GM18870 (cell line): ENCODE measurements at regions not wholly inside any gene's neighbourhood (a gene's known extent, or its start where the extent isn't known, plus 50 kb on each side); places are given as distances from the start of the nearest gene placed in this dataset.
A peak's percentile ranks its signal among the peaks of the same experiment; 100 is the strongest.

Experiments used
- ATAC-seq: cut with Tn5 transposase; IDR thresholded peaks from one replicate; pipeline ENCODE4 v1.9.1; 2021; ENCODE audit warnings: moderate library complexity; ENCODE audit not compliant: unreplicated experiment

- ATAC-seq, result no peak
These were observed 51.9 kb upstream of the USP47 start for GRCh38 chr11:11789735-11790369.

GRCh38 chr11:11788063-11788710, 53.6 kb upstream of the USP47 start:
- no peak for ATAC-seq

GRCh38 chr11:11787305-11788062, 54.3 kb upstream of the USP47 start:
- ATAC-seq, result peak; percentile 53

- ATAC-seq, result no peak
These were observed 55.0 kb upstream of the USP47 start for GRCh38 chr11:11786771-11787170.

GRCh38 chr11:11786234-11786633, 55.5 kb upstream of the USP47 start:
- ATAC-seq, result no peak

GRCh38 chr11:11782532-11783110, 59.2 kb upstream of the USP47 start:
- no peak for ATAC-seq

- ATAC-seq, result no peak
These were observed 60.9 kb upstream of the USP47 start for GRCh38 chr11:11780858-11781257.

GRCh38 chr11:11779975-11780374, 61.8 kb upstream of the USP47 start:
- ATAC-seq, result no peak

- ATAC-seq, result no peak
These were observed 63.9 kb upstream of the USP47 start for GRCh38 chr11:11777897-11778296.

- ATAC-seq, result no peak
These were observed 65.1 kb upstream of the USP47 start for GRCh38 chr11:11776714-11777113.

- ATAC-seq, result no peak
These were observed 66.8 kb upstream of the USP47 start for GRCh38 chr11:11774928-11775327.

GRCh38 chr11:11772865-11773515, 68.8 kb upstream of the USP47 start:
- ATAC-seq, result no peak

GRCh38 chr11:11770921-11771486, 70.8 kb upstream of the USP47 start:
- ATAC-seq, result no peak

GRCh38 chr11:11770296-11770695, 71.5 kb upstream of the USP47 start:
- no peak for ATAC-seq

GRCh38 chr11:11769782-11770181, 72.0 kb upstream of the USP47 start:
- no peak for ATAC-seq

GRCh38 chr11:11769362-11769761, 72.4 kb upstream of the USP47 start:
- no peak for ATAC-seq

GRCh38 chr11:11764423-11764803, 77.4 kb upstream of the USP47 start:
- ATAC-seq, result no peak

- ATAC-seq, result no peak
These were observed 77.9 kb upstream of the USP47 start for GRCh38 chr11:11763796-11764422.

GRCh38 chr11:11760838-11761237, 80.9 kb upstream of the USP47 start:
- no peak for ATAC-seq

- no peak for ATAC-seq
These were observed 83.1 kb upstream of the USP47 start for GRCh38 chr11:11758603-11759196.
